ENCODE measurements at regions not wholly inside any gene's neighbourhood (a gene's known extent, or its start where the extent isn't known, plus 50 kb on each side); places are given as distances from the start of the nearest gene placed in this dataset.
A peak's percentile ranks its signal among the peaks of the same experiment; 100 is the strongest.

DNA sequence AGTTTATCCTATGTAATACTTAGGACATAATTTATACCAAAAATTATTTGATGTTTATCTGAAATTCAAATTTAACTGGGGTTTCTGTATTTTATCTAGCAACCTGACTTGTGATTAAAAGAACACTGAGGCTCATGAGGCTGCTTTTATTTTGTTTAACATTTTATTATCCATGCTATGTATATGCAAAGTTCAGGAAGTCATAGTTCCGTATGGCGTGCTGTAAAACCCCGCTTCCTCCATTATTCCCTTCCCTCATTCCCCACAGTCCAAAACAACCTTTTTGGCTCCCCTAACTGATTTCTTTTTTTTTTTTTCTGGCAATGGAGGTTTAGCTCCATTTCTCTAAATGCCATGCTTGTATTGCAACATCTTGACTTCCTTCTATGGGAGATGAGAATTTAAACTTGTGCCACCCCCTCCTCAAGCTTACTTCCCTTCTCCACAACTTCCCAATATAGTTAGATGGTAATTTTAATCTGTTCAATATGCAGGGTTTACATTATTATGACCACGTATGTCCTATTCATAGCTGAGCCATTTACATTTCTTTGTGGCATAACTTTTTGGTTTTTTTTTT, 138.0 kb upstream of the DNAH14 start:
- no peaks in the 10 kb centered on the region for H3K9me3 ChIP-seq (ENCODE audit: insufficient read depth, low read length)
- H3K36me3 ChIP-seq (ENCODE audit: insufficient read depth, insufficient read length, low read length) = no peaks in the 10 kb centered on the region
- H3K4me1 ChIP-seq (ENCODE audit: insufficient read depth, insufficient read length) = no peaks in the 10 kb centered on the region
- TF ChIP-seq SUZ12 (IDR thresholded peaks at IDR 0.05; ENCODE audit: extremely low read depth, insufficient read depth, insufficient read length) (no peak), ZNF274 (IDR thresholded peaks at IDR 0.05; ENCODE audit: low read depth, low read length) (no peak), YY1 (IDR thresholded peaks at IDR 0.05; ENCODE audit: insufficient read depth, insufficient read length) (no peak)
- H3K27me3 ChIP-seq (ENCODE audit: insufficient read depth, insufficient read length) = no peaks in the 10 kb centered on the region
- no peak for DNase-seq (ENCODE audit: low read depth, low spot score)
- no peak overlapping the region for H3K9ac ChIP-seq (ENCODE audit: insufficient read length, low read depth)
- no peak overlapping the region for H3K4me3 ChIP-seq (ENCODE audit: insufficient read length, low read depth)

DNA sequence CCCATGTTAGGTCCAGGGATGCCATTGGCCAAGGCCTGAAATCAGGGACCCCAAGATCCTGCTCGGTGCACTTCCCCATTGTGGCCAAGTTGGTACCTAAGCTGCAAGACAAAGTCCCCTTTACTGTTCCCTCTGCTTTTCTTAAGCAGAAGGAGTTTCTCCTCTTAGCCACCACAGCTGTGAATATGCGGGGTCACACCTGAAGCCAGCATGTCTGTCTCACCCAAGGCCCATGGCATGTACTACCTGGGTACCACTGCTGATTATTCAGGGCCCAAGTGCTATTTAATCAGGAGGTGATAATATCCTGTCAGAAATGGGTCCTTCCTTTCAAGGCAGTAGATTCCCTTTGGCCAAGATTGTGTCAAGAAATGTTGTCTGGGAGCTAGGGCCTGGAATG, 133.9 kb upstream of the DNAH14 start:
- no peak for DNase-seq (ENCODE audit: low read depth, low spot score)
- Histone ChIP-seq H3K9ac (ENCODE audit: insufficient read length, low read depth) (no peak overlapping the region), H3K36me3 (ENCODE audit: insufficient read depth, insufficient read length, low read length) (no peaks in the 10 kb centered on the region), H3K9me3 (ENCODE audit: insufficient read depth, low read length) (no peaks in the 10 kb centered on the region), H3K4me3 (ENCODE audit: insufficient read length, low read depth) (no peak overlapping the region), H3K27me3 (ENCODE audit: insufficient read depth, insufficient read length) (no peaks in the 10 kb centered on the region), H3K4me1 (ENCODE audit: insufficient read depth, insufficient read length) (no peaks in the 10 kb centered on the region)
- TF ChIP-seq YY1 (IDR thresholded peaks at IDR 0.05; ENCODE audit: insufficient read depth, insufficient read length) = no peak
- no peak for TF ChIP-seq SUZ12 (IDR thresholded peaks at IDR 0.05; ENCODE audit: extremely low read depth, insufficient read depth, insufficient read length)
- no peak for TF ChIP-seq ZNF274 (IDR thresholded peaks at IDR 0.05; ENCODE audit: low read depth, low read length)

DNA sequence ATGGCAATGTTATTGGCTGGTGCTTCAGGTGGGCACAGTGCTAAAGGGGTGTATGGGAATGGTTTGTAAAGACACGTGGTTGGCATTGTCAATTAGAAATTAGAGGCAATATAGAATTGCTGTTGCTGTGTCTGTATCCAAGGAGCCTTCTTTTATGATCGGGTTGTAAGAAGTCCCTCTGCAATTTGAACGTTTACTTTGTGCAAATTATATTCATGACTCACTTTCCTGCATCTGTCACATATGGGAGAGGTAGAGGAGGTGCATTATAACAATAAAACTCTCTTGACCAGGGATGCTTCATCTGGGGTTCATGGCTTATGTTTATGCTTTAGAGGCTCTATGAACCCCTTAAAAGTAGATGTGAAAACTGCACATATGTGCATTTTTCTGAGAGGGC, 130.4 kb upstream of the DNAH14 start:
- Histone ChIP-seq H3K4me1 (ENCODE audit: insufficient read depth, insufficient read length) (peaks cover 3% of the 10 kb centered on the region), H3K27me3 (ENCODE audit: insufficient read depth, insufficient read length) (no peaks in the 10 kb centered on the region), H3K9me3 (ENCODE audit: insufficient read depth, low read length) (no peaks in the 10 kb centered on the region), H3K9ac (ENCODE audit: insufficient read length, low read depth) (no peak overlapping the region), H3K36me3 (ENCODE audit: insufficient read depth, insufficient read length, low read length) (no peaks in the 10 kb centered on the region), H3K4me3 (ENCODE audit: insufficient read length, low read depth) (no peak overlapping the region)
- no peak for DNase-seq (ENCODE audit: low read depth, low spot score)
- TF ChIP-seq ZNF274 (IDR thresholded peaks at IDR 0.05; ENCODE audit: low read depth, low read length) = no peak

DNA sequence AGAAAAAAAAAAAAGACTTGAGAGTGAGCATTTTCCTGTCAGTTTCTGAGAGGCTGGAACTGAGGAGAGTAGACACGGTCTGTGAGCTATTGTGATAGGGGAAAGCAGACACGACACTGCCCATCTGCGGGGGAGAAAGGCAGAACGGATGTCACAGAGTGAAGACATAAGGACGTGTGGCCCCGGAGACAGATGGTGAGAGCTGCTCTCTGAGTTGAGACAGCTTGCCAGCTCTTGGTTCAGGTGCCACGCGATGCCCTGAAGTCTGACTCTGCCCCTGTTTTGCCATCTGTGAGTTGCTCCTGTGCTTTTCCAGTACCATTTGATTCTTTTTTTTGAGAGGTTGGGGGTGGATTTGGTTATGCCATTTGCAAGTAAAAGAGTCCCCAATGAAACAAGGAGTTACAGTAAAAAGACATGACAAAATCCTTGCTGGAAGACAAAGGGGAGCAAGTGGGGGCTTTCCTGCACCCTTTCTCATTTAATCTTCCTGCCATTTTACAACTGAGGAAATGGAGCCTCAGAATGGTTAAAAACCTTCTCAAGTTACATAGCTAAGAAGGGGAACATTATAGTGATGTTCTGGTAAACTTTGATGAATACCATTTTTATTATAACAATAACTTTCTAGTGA, 128.9 kb upstream of the DNAH14 start:
- H3K4me1 ChIP-seq (ENCODE audit: insufficient read depth, insufficient read length) = peaks cover 3% of the 10 kb centered on the region
- H3K9me3 ChIP-seq (ENCODE audit: insufficient read depth, low read length) = no peaks in the 10 kb centered on the region
- H3K4me3 ChIP-seq (ENCODE audit: insufficient read length, low read depth) = no peak overlapping the region
- DNase-seq (ENCODE audit: low read depth, low spot score) = peak; percentile 65
- H3K36me3 ChIP-seq (ENCODE audit: insufficient read depth, insufficient read length, low read length) = no peaks in the 10 kb centered on the region
- H3K9ac ChIP-seq (ENCODE audit: insufficient read length, low read depth) = peak overlapping the region; percentile 23
- no peaks in the 10 kb centered on the region for H3K27me3 ChIP-seq (ENCODE audit: insufficient read depth, insufficient read length)
- no peak for TF ChIP-seq ZNF274 (IDR thresholded peaks at IDR 0.05; ENCODE audit: low read depth, low read length)
- no peak for TF ChIP-seq SUZ12 (IDR thresholded peaks at IDR 0.05; ENCODE audit: extremely low read depth, insufficient read depth, insufficient read length)
- TF ChIP-seq YY1 (IDR thresholded peaks at IDR 0.05; ENCODE audit: insufficient read depth, insufficient read length) = no peak

DNA sequence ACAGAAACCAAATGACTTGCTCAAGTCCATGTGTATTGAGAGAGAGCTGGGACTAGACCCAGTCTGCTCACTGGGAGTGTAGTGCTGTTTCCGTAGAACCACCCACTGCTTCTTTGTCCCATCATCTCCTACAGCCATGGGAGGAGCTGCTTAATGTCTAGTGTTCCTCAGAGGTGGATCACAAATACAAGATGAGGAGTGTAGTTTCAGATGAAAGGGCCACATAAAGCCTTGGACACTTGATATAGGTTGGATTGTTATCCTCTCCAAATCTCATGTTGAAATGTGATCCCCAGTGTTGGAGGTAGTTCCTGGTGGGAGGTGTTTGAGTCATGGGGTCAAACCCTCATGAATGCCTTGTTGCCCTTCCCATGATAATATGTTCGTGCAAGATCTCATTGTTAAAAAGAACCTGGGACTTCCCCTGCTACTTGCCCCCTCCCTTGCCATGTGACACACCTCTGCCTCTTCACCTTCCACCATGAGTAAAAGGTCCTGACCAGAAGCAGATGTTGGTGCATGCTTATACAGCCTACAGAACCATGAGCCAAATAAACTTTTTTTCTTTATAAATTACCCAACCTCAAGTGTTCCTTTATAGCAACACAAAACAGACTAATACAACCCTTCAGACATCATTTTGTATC, 127.5 kb upstream of the DNAH14 start:
- Histone ChIP-seq H3K4me3 (ENCODE audit: insufficient read length, low read depth) (no peak overlapping the region), H3K4me1 (ENCODE audit: insufficient read depth, insufficient read length) (peaks cover 3% of the 10 kb centered on the region), H3K9me3 (ENCODE audit: insufficient read depth, low read length) (no peaks in the 10 kb centered on the region), H3K9ac (ENCODE audit: insufficient read length, low read depth) (no peak overlapping the region), H3K36me3 (ENCODE audit: insufficient read depth, insufficient read length, low read length) (no peaks in the 10 kb centered on the region), H3K27me3 (ENCODE audit: insufficient read depth, insufficient read length) (no peaks in the 10 kb centered on the region)
- DNase-seq (ENCODE audit: low read depth, low spot score) = no peak
- TF ChIP-seq SUZ12 (IDR thresholded peaks at IDR 0.05; ENCODE audit: extremely low read depth, insufficient read depth, insufficient read length) (no peak), ZNF274 (IDR thresholded peaks at IDR 0.05; ENCODE audit: low read depth, low read length) (no peak), YY1 (IDR thresholded peaks at IDR 0.05; ENCODE audit: insufficient read depth, insufficient read length) (no peak)

DNA sequence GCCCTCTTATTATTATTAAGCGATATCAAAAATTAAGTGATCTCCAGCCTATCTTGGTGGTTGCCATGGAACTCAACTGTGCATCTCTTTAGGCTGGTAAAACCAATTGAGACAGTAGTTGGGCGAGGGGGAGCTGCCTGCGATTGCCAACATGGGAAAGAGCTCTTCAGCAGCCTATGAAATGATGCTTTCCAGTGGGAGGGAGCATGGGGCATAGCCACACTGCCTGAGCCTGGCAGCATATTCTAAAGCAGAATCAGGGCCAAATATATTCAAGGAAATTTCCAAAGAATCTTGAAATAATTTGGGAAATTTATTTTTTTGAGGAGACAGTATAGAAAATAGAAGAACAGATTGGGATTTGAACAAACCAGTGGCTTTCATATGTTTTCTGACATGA, 126.9 kb upstream of the DNAH14 start:
- no peak for TF ChIP-seq YY1 (IDR thresholded peaks at IDR 0.05; ENCODE audit: insufficient read depth, insufficient read length)
- TF ChIP-seq SUZ12 (IDR thresholded peaks at IDR 0.05; ENCODE audit: extremely low read depth, insufficient read depth, insufficient read length) = no peak
- TF ChIP-seq ZNF274 (IDR thresholded peaks at IDR 0.05; ENCODE audit: low read depth, low read length) = no peak

DNA sequence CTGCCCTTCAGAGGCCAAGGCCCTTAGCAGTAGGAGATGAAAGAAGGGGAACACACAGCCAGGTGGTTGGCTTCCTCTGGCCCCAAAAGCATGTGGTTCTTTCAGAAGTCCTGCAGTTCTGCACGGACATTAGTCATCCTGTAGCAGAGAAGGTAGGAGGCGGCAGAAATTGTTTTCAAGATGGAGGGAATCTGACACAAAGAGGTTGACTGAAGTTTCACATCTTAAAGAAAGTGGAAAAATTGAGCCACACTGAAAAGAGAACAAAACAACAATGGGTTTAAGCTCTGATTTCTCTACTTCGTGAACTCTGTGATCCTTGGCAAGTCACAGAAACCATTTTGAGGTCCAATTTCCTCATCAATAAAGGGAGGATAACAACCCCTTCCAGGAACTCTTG, 125.3 kb upstream of the DNAH14 start:
- no peaks in the 10 kb centered on the region for H3K36me3 ChIP-seq (ENCODE audit: insufficient read depth, insufficient read length, low read length)
- no peak for DNase-seq (ENCODE audit: low read depth, low spot score)

More for the DNA sequence above, 126.9 kb upstream of the DNAH14 start:
- no peaks in the 10 kb centered on the region for H3K9me3 ChIP-seq (ENCODE audit: insufficient read depth, low read length)
- no peak overlapping the region for H3K4me3 ChIP-seq (ENCODE audit: insufficient read length, low read depth)
- no peaks in the 10 kb centered on the region for H3K27me3 ChIP-seq (ENCODE audit: insufficient read depth, insufficient read length)
- no peak for DNase-seq (ENCODE audit: low read depth, low spot score)
- H3K4me1 ChIP-seq (ENCODE audit: insufficient read depth, insufficient read length) = peaks cover 3% of the 10 kb centered on the region
- H3K36me3 ChIP-seq (ENCODE audit: insufficient read depth, insufficient read length, low read length) = no peaks in the 10 kb centered on the region
- no peak overlapping the region for H3K9ac ChIP-seq (ENCODE audit: insufficient read length, low read depth)

More for the DNA sequence above, 125.3 kb upstream of the DNAH14 start:
- Histone ChIP-seq H3K9ac (ENCODE audit: insufficient read length, low read depth) (no peak overlapping the region), H3K9me3 (ENCODE audit: insufficient read depth, low read length) (no peaks in the 10 kb centered on the region), H3K4me1 (ENCODE audit: insufficient read depth, insufficient read length) (peaks cover 3% of the 10 kb centered on the region), H3K4me3 (ENCODE audit: insufficient read length, low read depth) (no peak overlapping the region), H3K27me3 (ENCODE audit: insufficient read depth, insufficient read length) (no peaks in the 10 kb centered on the region)
- TF ChIP-seq YY1 (IDR thresholded peaks at IDR 0.05; ENCODE audit: insufficient read depth, insufficient read length) (no peak), SUZ12 (IDR thresholded peaks at IDR 0.05; ENCODE audit: extremely low read depth, insufficient read depth, insufficient read length) (no peak), ZNF274 (IDR thresholded peaks at IDR 0.05; ENCODE audit: low read depth, low read length) (no peak)
